Activated B cell treated with CpG ODN at 0.5 μM for 24 hours (primary cell): ENCODE measurements at regions not wholly inside any gene's neighbourhood (a gene's known extent, or its start where the extent isn't known, plus 50 kb on each side); places are given as distances from the start of the nearest gene placed in this dataset.

ENCODE experiments used
- ATAC-seq: fragments of 200-7000 bp; cut with Tn5 transposase; one replicate; pipeline ENCODE4 v1.10.0; 2021; ENCODE audit warnings: low read depth, mild to moderate bottlenecking, moderate library complexity
- CTCF ChIA-PET: fragments of 350-600 bp; sonication (Branson Sonifier 250); formaldehyde crosslinking; loops from one replicate; lab custom pipeline; 2021; ENCODE audit warnings: antibody characterized with exemption; lab: Charles Lee
- POLR2A ChIA-PET: fragments of 350-600 bp; sonication (Branson Sonifier 250); formaldehyde crosslinking; loops from one replicate; lab custom pipeline; 2021; ENCODE audit warnings: antibody characterized with exemption; lab: Charles Lee
- DNase-seq: peaks from one replicate; pipeline ENCODE4 v3.0.0; 2022
- H3K27ac Mint-ChIP-seq: one replicate; pipeline ENCODE4 v1.8.0; 2020; ENCODE audit warnings: mixed read lengths
- H3K27me3 Mint-ChIP-seq: one replicate; pipeline ENCODE4 v1.8.0; 2021; ENCODE audit warnings: mixed read lengths
- H3K36me3 Mint-ChIP-seq: one replicate; pipeline ENCODE4 v1.8.0; 2021; ENCODE audit warnings: low read depth, mixed read lengths
- H3K4me1 Mint-ChIP-seq: one replicate; pipeline ENCODE4 v1.8.0; 2021; ENCODE audit warnings: mixed read lengths
- H3K4me3 Mint-ChIP-seq: one replicate; pipeline ENCODE4 v1.8.0; 2020; ENCODE audit warnings: mild to moderate bottlenecking, mixed read lengths
- H3K9me3 Mint-ChIP-seq: one replicate; pipeline ENCODE4 v1.8.0; 2020; ENCODE audit warnings: mixed read lengths
- CTCF ChIP-seq: fragments of 200-600 bp; IDR thresholded peaks from one replicate; pipeline ENCODE4 v1.8.0; 2022; ENCODE audit warnings: antibody characterized with exemption, mild to moderate bottlenecking
- intact Hi-C: fragments of 100-400 bp; cut with micrococcal nuclease; formaldehyde crosslinking; loops from one replicate; pipeline ENCODE4 v1.15.1; 2024

GRCh38 chr5:65068410-65068809 lies 299.7 kb downstream of the CWC27 start:
- Mint-ChIP-seq H3K4me1 (peaks cover 53% of the 10 kb centered on the region), H3K36me3 (no peaks in the 10 kb centered on the region), H3K9me3 (no peaks in the 10 kb centered on the region), H3K27me3 (no peaks in the 10 kb centered on the region), H3K27ac (peak overlapping the region; percentile 70), H3K4me3 (no peak overlapping the region)
- ChIA-PET POLR2A (interaction anchor here (1.0 to 1.7 kb wide), 3 partner anchors 19 to 35 kb away, joined by 3 to 8 read pairs (median 4); no protein-coding TSS in a partner anchor), CTCF (no interaction called here)
- intact Hi-C loops = loop anchor here (5.0 kb wide), 1 partner anchor 34 kb away; no protein-coding TSS in a partner anchor
- DNase-seq = no peak
- peak; percentile 62 for ATAC-seq
- TF ChIP-seq CTCF = no peak

- Mint-ChIP-seq H3K27ac (peak overlapping the region; percentile 50), H3K9me3 (no peaks in the 10 kb centered on the region), H3K4me1 (peaks cover 55% of the 10 kb centered on the region), H3K27me3 (peaks cover 1% of the 10 kb centered on the region), H3K36me3 (no peaks in the 10 kb centered on the region), H3K4me3 (no peak overlapping the region)
- intact Hi-C loops = no loop called here
- CTCF ChIA-PET = no interaction called here
- TF ChIP-seq CTCF = no peak
- POLR2A ChIA-PET = interaction anchor here (1.0 kb wide), 1 partner anchor 34 kb away, joined by 3 read pairs; no protein-coding TSS in a partner anchor
- DNase-seq (no peak), ATAC-seq (no peak)
Measured at GRCh38 chr5:65070026-65070425, 301.3 kb downstream of the CWC27 start.

- Mint-ChIP-seq H3K9me3 (no peaks in the 10 kb centered on the region), H3K27ac (no peak overlapping the region), H3K27me3 (peaks cover 1% of the 10 kb centered on the region), H3K4me1 (peaks cover 40% of the 10 kb centered on the region), H3K36me3 (no peaks in the 10 kb centered on the region), H3K4me3 (no peak overlapping the region)
- DNase-seq (no peak), ATAC-seq (no peak)
- TF ChIP-seq CTCF = no peak
- intact Hi-C loops = no loop called here
- ChIA-PET CTCF (interaction anchor here (1.6 kb wide), 1 partner anchor 410 kb away, joined by 7 read pairs; no protein-coding TSS in a partner anchor), POLR2A (interaction anchor here (1.0 kb wide), 1 partner anchor 11 kb away, joined by 5 read pairs; no protein-coding TSS in a partner anchor)
Measured at GRCh38 chr5:65072850-65073249, 304.1 kb downstream of the CWC27 start.

GRCh38 chr5:65073250-65073661 lies 304.5 kb downstream of the CWC27 start:
- Mint-ChIP-seq H3K27me3 (peaks cover 1% of the 10 kb centered on the region), H3K27ac (no peak overlapping the region), H3K9me3 (no peaks in the 10 kb centered on the region), H3K4me1 (peaks cover 39% of the 10 kb centered on the region), H3K36me3 (no peaks in the 10 kb centered on the region), H3K4me3 (no peak overlapping the region)
- DNase-seq (no peak), ATAC-seq (no peak)
- intact Hi-C loops = no loop called here
- TF ChIP-seq CTCF = no peak
- CTCF ChIA-PET = no interaction called here
- POLR2A ChIA-PET = no interaction called here

- no peak for TF ChIP-seq CTCF
- Mint-ChIP-seq H3K27ac (no peak overlapping the region), H3K27me3 (peaks cover 1% of the 10 kb centered on the region), H3K9me3 (no peaks in the 10 kb centered on the region), H3K4me1 (peaks cover 21% of the 10 kb centered on the region), H3K4me3 (no peak overlapping the region), H3K36me3 (no peaks in the 10 kb centered on the region)
- ATAC-seq = no peak
- intact Hi-C loops = loop anchor here (1.0 kb wide), 2 partner anchors 28 to 408 kb away; no protein-coding TSS in a partner anchor
- CTCF ChIA-PET = interaction anchor here (0.8 to 1.3 kb wide), 4 partner anchors 27 to 408 kb away, joined by 3 to 5 read pairs (median 3); no protein-coding TSS in a partner anchor
- no peak for DNase-seq
- POLR2A ChIA-PET = no interaction called here
Measured at GRCh38 chr5:65075623-65076250, 307.0 kb downstream of the CWC27 start.
